Large intestine (tissue), 3 donors: ENCODE measurements at regions not wholly inside any gene's neighbourhood (a gene's known extent, or its start where the extent isn't known, plus 50 kb on each side); places are given as distances from the start of the nearest gene placed in this dataset.
"Not testable (repeated sequence)": the region's sequence is repeated elsewhere in the genome, so short reads cannot be mapped to it uniquely, and the experiment has no call there.

Source experiments
- DNase-seq, 2 donors: peaks; one replicate each; pipeline versions ENCODE4 v3.0.0 to v3.0.0-alpha.2; 2013
- H3K27ac ChIP-seq: one replicate; pipeline ENCODE4 v1.5.1; 2013; ENCODE audit warnings: low read length
- H3K27me3 ChIP-seq: 2 replicates; pipeline ENCODE4 v1.6.1; 2013; ENCODE audit warnings: low read length; ENCODE audit not compliant: control insufficient read depth, insufficient read depth
- H3K36me3 ChIP-seq: 2 replicates; pipeline ENCODE4 v1.6.1; 2013; ENCODE audit warnings: low read length; ENCODE audit not compliant: control insufficient read depth, insufficient read depth
- H3K4me1 ChIP-seq: one replicate; pipeline ENCODE4 v1.6.1; 2013; ENCODE audit warnings: low read length; ENCODE audit not compliant: control insufficient read depth, insufficient read depth
- H3K4me3 ChIP-seq: one replicate; pipeline ENCODE4 v1.5.1; 2013; ENCODE audit warnings: low read length
- H3K9me3 ChIP-seq: one replicate; pipeline ENCODE4 v1.6.1; 2013; ENCODE audit warnings: mild to moderate bottlenecking, low read depth, low read length, moderate library complexity; ENCODE audit not compliant: control insufficient read depth
- WGBS: methylation state at CpG from one replicate; pipeline ENCODE4 v1.1.5; 2013; ENCODE audit warnings: low lambda C conversion rate; ENCODE audit not compliant: insufficient coverage; 5-methylcytosine and 5-hydroxymethylcytosine counted together

DNA sequence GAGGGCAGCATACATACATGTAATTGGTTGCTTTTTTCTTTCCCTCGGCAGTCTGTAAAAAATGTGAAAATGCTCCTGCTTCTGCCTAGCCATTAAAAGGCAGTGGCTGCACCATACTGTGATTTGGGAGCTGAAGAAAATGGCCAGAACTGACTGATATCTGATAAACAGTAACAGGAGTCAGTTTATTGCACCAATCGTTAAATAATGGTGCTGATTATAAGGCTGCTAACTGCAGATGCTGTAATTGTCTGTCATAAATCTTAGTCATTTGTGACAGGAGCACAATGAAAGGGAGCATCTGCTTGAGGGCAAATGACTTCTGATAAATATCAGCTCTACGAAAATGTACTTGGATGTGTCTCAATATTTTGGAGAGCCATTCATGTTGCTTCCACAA lies 263.1 kb upstream of the DNAJC19 start:
- no peaks in the 10 kb centered on the region for H3K9me3 ChIP-seq
- no peak overlapping the region for H3K27ac ChIP-seq
- no peaks in the 10 kb centered on the region for H3K36me3 ChIP-seq
- no peaks in the 10 kb centered on the region for H3K27me3 ChIP-seq
- no peaks in the 10 kb centered on the region for H3K4me1 ChIP-seq
- no peak overlapping the region for H3K4me3 ChIP-seq
- no peak for DNase-seq
- no CpG with 5 or more reads among the region's 3 CpGs for WGBS

DNA sequence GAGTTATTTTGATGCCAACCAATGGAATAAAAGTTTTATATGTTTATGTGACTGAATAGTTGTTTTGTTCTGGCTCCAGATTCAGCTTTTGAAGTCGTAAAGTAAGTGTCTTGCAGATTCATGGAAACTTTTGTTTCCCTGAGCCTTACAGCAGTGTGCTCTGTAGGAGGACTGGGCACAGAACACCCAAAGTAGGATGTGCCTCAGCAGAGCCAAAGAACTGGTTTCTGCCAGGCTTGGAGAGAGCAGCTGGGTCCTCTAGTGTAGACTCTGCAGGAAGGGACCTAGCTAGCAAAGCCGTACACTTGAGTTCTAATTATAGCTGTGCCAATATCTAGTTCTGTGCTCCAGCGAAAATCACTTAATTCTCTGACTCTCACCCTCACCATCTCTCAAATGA lies 261.2 kb upstream of the DNAJC19 start:
- H3K4me3 ChIP-seq, result no peak overlapping the region
- H3K9me3 ChIP-seq, result no peaks in the 10 kb centered on the region
- WGBS, result no CpG with 5 or more reads among the region's 3 CpGs
- DNase-seq, result no peak
- H3K27ac ChIP-seq, result no peak overlapping the region
- no peaks in the 10 kb centered on the region for H3K36me3 ChIP-seq
- no peaks in the 10 kb centered on the region for H3K27me3 ChIP-seq
- no peaks in the 10 kb centered on the region for H3K4me1 ChIP-seq

DNA sequence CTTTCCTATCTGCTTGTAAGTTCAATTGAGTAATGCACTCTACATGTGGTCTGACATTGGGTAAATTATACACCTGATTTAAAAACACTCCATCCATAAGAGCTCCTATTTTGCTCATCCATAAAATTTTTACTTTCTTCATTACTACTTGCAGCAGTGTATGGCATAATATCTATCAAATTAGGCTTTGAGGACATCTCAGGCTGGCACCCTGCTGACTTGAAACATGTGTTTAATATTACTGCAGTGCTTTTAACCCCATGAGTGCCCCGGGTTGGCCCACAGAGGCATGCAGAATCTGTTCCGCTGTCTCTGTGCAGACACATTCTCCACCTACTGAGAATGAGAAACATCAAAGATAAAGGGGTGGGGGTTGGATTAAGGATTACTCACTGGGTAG lies 249.9 kb upstream of the DNAJC19 start:
- Histone ChIP-seq H3K9me3 (no peaks in the 10 kb centered on the region), H3K4me1 (no peaks in the 10 kb centered on the region), H3K36me3 (no peaks in the 10 kb centered on the region), H3K27ac (no peak overlapping the region), H3K27me3 (no peaks in the 10 kb centered on the region), H3K4me3 (no peak overlapping the region)
- no CpG with 5 or more reads among the region's 2 CpGs for WGBS
- no peak for DNase-seq

DNA sequence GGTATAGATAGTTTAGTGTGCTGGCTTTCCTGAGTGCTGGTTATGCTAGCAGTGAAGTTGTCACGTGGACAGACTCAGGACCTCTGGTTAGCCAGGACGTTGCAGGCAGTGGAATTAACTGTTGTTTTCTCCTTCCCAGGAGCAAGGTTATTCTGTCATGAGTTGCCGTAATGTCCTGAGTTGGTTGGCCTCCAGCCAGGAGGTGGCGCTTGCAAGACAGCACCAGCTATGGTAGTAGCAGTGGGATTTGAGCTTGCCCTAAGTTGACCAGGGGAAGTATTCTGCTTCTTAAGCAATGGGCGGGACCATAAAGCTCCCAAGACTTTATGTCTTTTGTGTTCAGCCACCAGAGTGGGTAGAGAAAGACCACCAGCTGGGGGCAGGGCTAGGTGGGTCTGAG lies 240.7 kb upstream of the DNAJC19 start:
- Histone ChIP-seq H3K36me3 (no peaks in the 10 kb centered on the region), H3K4me1 (no peaks in the 10 kb centered on the region), H3K27me3 (no peaks in the 10 kb centered on the region), H3K27ac (no peak overlapping the region), H3K4me3 (no peak overlapping the region), H3K9me3 (no peaks in the 10 kb centered on the region)
- no CpG with 5 or more reads among the region's 5 CpGs for WGBS
- DNase-seq, result no peak

DNA sequence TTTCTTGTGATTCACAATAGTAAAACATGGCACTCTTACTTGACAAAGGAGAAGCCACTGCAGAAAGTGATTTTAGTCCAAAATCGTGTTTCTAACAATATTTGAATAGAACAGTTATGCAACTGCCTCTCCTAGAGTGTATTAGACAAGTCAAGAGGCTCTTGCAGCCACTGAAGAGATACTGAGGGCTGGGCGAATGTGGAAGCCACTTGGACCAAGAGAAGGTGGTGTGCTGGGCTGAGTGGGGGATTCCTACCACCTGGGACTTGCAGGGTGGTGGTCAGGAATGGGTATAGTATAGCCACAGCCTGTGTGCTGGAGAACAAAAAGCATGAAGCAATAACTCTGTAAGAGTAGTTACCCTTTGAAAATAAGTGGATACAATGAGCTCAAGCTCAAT lies 223.8 kb upstream of the DNAJC19 start:
- no CpG with 5 or more reads among the region's 2 CpGs for WGBS
- no peaks in the 10 kb centered on the region for H3K27me3 ChIP-seq

GRCh38 chr3:181212271-181212670 lies 222.7 kb upstream of the DNAJC19 start:
- Histone ChIP-seq H3K27me3 (no peaks in the 10 kb centered on the region), H3K27ac (no peak overlapping the region), H3K4me1 (no peaks in the 10 kb centered on the region), H3K4me3 (no peak overlapping the region), H3K36me3 (no peaks in the 10 kb centered on the region), H3K9me3 (no peaks in the 10 kb centered on the region)
- WGBS, result 78% methylated on average over 1 of the region's 1 CpG
- no peak for DNase-seq

More for the DNA sequence above, 223.8 kb upstream of the DNAJC19 start:
- Histone ChIP-seq H3K27ac (no peak overlapping the region), H3K36me3 (no peaks in the 10 kb centered on the region), H3K9me3 (no peaks in the 10 kb centered on the region), H3K4me3 (no peak overlapping the region), H3K4me1 (no peaks in the 10 kb centered on the region)
- DNase-seq, result no peak

- Histone ChIP-seq H3K27ac (no peak overlapping the region), H3K4me1 (no peaks in the 10 kb centered on the region), H3K9me3 (no peaks in the 10 kb centered on the region), H3K36me3 (no peaks in the 10 kb centered on the region), H3K4me3 (no peak overlapping the region), H3K27me3 (no peaks in the 10 kb centered on the region)
- 7% methylated on average over 2 of the region's 2 CpGs for WGBS
- no peak for DNase-seq
Measured at GRCh38 chr3:181210275-181210674, 220.7 kb upstream of the DNAJC19 start.

DNA sequence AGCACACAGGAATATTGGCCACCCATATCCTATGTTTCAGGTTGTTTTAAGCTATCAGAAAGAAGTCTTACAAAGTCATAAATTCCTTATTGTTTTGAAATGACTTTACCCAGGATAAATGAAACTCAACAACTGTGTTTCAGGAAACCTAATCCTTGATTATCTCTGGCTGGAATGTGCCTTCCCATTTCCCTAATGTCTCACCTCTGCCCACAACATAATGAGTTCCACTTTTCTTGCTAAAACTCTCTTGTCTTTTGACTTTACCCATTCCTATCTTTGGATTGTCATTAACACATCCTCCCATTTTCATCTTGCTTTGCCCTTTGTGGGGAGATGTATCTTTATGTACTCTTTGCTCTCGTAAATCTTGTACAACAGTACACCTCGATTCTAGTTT lies 200.0 kb upstream of the DNAJC19 start:
- H3K36me3 ChIP-seq, result no peaks in the 10 kb centered on the region
- H3K27me3 ChIP-seq, result no peaks in the 10 kb centered on the region
- no peaks in the 10 kb centered on the region for H3K4me1 ChIP-seq
- 90% methylated on average over 2 of the region's 2 CpGs for WGBS
- no peak overlapping the region for H3K27ac ChIP-seq
- DNase-seq, result no peak
- no peaks in the 10 kb centered on the region for H3K9me3 ChIP-seq
- no peak overlapping the region for H3K4me3 ChIP-seq

GRCh38 chr3:181183764-181184163 lies 194.2 kb upstream of the DNAJC19 start:
- no peaks in the 10 kb centered on the region for H3K9me3 ChIP-seq
- no CpG with 5 or more reads among the region's 1 CpG for WGBS
- no peak overlapping the region for H3K27ac ChIP-seq
- H3K4me3 ChIP-seq, result no peak overlapping the region
- no peaks in the 10 kb centered on the region for H3K4me1 ChIP-seq
- no peak for DNase-seq
- no peaks in the 10 kb centered on the region for H3K27me3 ChIP-seq
- H3K36me3 ChIP-seq, result no peaks in the 10 kb centered on the region

- not testable (repeated sequence) for H3K4me1 ChIP-seq, H3K4me3 ChIP-seq, H3K27me3 ChIP-seq, H3K36me3 ChIP-seq, H3K27ac ChIP-seq, H3K9me3 ChIP-seq, DNase-seq
- WGBS, result no CpG with 5 or more reads among the region's 22 CpGs
Measured at GRCh38 chr3:181183057-181183456, 193.5 kb upstream of the DNAJC19 start.

DNA sequence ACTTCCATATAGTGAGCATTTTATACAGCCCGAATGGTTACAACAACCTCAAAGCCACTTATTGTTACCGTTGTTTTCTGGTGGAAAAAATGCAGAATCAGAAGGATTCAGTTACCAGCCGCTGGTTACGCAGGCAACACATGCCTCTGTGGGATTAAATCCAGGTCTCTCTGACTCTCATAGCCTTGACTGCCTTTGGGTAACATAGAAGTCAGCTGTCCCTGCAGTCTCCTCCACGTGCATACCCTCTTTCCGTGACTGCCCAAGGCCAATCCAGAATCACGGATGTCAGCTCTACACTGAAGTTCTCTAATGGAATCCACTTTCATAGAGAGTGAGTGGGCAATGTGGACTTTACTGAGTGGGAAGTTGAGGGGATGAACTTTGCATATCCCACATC lies 189.5 kb upstream of the DNAJC19 start:
- Histone ChIP-seq H3K4me3 (no peak overlapping the region), H3K9me3 (no peaks in the 10 kb centered on the region), H3K27ac (no peak overlapping the region), H3K4me1 (no peaks in the 10 kb centered on the region), H3K27me3 (no peaks in the 10 kb centered on the region), H3K36me3 (no peaks in the 10 kb centered on the region)
- WGBS, result no CpG with 5 or more reads among the region's 7 CpGs
- DNase-seq, result no peak
